Gastroesophageal sphincter (tissue), 4 donors: ENCODE measurements at regions not wholly inside any gene's neighbourhood (a gene's known extent, or its start where the extent isn't known, plus 50 kb on each side); places are given as distances from the start of the nearest gene placed in this dataset.

Experiments used
- ATAC-seq: fragments of 150-250 bp; one replicate; pipeline ENCODE4 v1.9.1; 2016; ENCODE audit warnings: mild to moderate bottlenecking, moderate library complexity
- H3K27ac ChIP-seq, 4 donors: fragments of 200-600 bp; sonication (generic) in 3 of 4; 1 replicate in 3 of 4; 2 replicates in 1 of 4; pipeline ENCODE4 v1.5.1; 2016 to 2019
- H3K27me3 ChIP-seq: fragments of 200-600 bp; sonication (generic); one replicate; pipeline ENCODE4 v1.5.1; 2019
- H3K36me3 ChIP-seq, 2 donors: fragments of 200-600 bp; sonication (generic); one replicate each; pipeline ENCODE4 v1.5.1; 2019; ENCODE audit warnings: control low read depth in 1 of 2
- H3K4me1 ChIP-seq, 3 donors: fragments of 200-600 bp; sonication (generic); 1 replicate in 2 of 3; 2 replicates in 1 of 3; pipeline ENCODE4 v1.5.1; 2016 to 2019; ENCODE audit warnings: control low read depth in 2 of 3
- H3K4me3 ChIP-seq, 2 donors: fragments of 200-600 bp; sonication (generic); one replicate each; pipeline ENCODE4 v1.5.1; 2019; ENCODE audit warnings: mild to moderate bottlenecking in 1 of 2, moderate library complexity in 1 of 2
- H3K9me3 ChIP-seq, 3 donors: fragments of 200-600 bp; sonication (generic); one replicate each; pipeline ENCODE4 v1.5.1; 2017 to 2019; ENCODE audit warnings: control low read depth in 2 of 3
- CTCF ChIP-seq, 4 experiments: fragments of 200-600 bp in 2 of 4; fragments of 450-650 bp in 2 of 4; sonication (generic) in 1 of 4; IDR thresholded peaks; one replicate each; pipeline ENCODE4 v1.5.1; 2017 to 2019; ENCODE audit warnings: antibody characterized with exemption in 4 of 4, mild to moderate bottlenecking in 2 of 4, moderate library complexity in 2 of 4
- EP300 ChIP-seq: sonication (generic); formaldehyde crosslinking; IDR thresholded peaks from one replicate; pipeline ENCODE4 v1.6.1; 2017; ENCODE audit warnings: antibody characterized with exemption, mild to moderate bottlenecking
- POLR2A ChIP-seq, 2 donors: fragments of 450-650 bp; IDR thresholded peaks; one replicate each; pipeline ENCODE4 v1.6.1; 2017; ENCODE audit warnings: antibody characterized with exemption in 2 of 2, mild to moderate bottlenecking in 2 of 2, moderate library complexity in 1 of 2
- POLR2AphosphoS5 ChIP-seq: sonication (generic); formaldehyde crosslinking; IDR thresholded peaks from one replicate; pipeline ENCODE4 v1.6.1; 2017; ENCODE audit warnings: antibody characterized with exemption
- WGBS, 2 donors: methylation state at CpG; one replicate each; pipeline ENCODE4 v1.1.5; 2018; ENCODE audit warnings: low coverage in 1 of 2; 5-methylcytosine and 5-hydroxymethylcytosine counted together

- Histone ChIP-seq H3K36me3 (no peaks in the 10 kb centered on the region), H3K4me1 (no peaks in the 10 kb centered on the region), H3K27me3 (no peaks in the 10 kb centered on the region), H3K27ac (no peak overlapping the region), H3K9me3 (no peaks in the 10 kb centered on the region), H3K4me3 (no peak overlapping the region)
- no peak for ATAC-seq
- 68 to 96% methylated on average over 3 of the region's 3 CpGs for WGBS, 2 donors
- TF ChIP-seq CTCF (IDR thresholded peaks at IDR 0.05), result no peak
- no peak for TF ChIP-seq POLR2A (IDR thresholded peaks at IDR 0.05)
- no peak for TF ChIP-seq POLR2AphosphoS5
- no peak for TF ChIP-seq EP300
Observed at GRCh38 chr5:125776656-125777139, 646.5 kb upstream of the GRAMD2B start.

- Histone ChIP-seq H3K9me3 (no peaks in the 10 kb centered on the region), H3K27me3 (no peaks in the 10 kb centered on the region), H3K4me3 (no peak overlapping the region), H3K36me3 (no peaks in the 10 kb centered on the region), H3K4me1 (no peaks in the 10 kb centered on the region), H3K27ac (no peak overlapping the region)
- 70 to 84% methylated on average over 4 of the region's 4 CpGs for WGBS, 2 donors
- no peak for TF ChIP-seq POLR2AphosphoS5
- TF ChIP-seq CTCF (IDR thresholded peaks at IDR 0.05), result no peak
- TF ChIP-seq EP300, result no peak
- no peak for TF ChIP-seq POLR2A (IDR thresholded peaks at IDR 0.05)
- ATAC-seq, result no peak
Observed at GRCh38 chr5:125778791-125779190, 644.4 kb upstream of the GRAMD2B start.

- Histone ChIP-seq H3K27me3 (no peaks in the 10 kb centered on the region), H3K9me3 (no peaks in the 10 kb centered on the region), H3K27ac (no peak overlapping the region), H3K36me3 (no peaks in the 10 kb centered on the region), H3K4me1 (no peaks in the 10 kb centered on the region), H3K4me3 (no peak overlapping the region)
- TF ChIP-seq POLR2A (IDR thresholded peaks at IDR 0.05) (no peak), EP300 (no peak), CTCF (IDR thresholded peaks at IDR 0.05) (no peak), POLR2AphosphoS5 (no peak)
- ATAC-seq, result no peak
- WGBS, 2 donors, result 81 to 84% methylated on average over 2 of the region's 2 CpGs
Observed at GRCh38 chr5:125785407-125785806, 637.8 kb upstream of the GRAMD2B start.

GRCh38 chr5:125786021-125786420 is 637.2 kb upstream of the GRAMD2B start:
- H3K4me3 ChIP-seq, result no peak overlapping the region
- no peaks in the 10 kb centered on the region for H3K36me3 ChIP-seq
- no peak overlapping the region for H3K27ac ChIP-seq
- no peak for TF ChIP-seq POLR2AphosphoS5
- no peak for TF ChIP-seq CTCF (IDR thresholded peaks at IDR 0.05)
- no peak for TF ChIP-seq EP300
- TF ChIP-seq POLR2A (IDR thresholded peaks at IDR 0.05), result no peak
- no peak for ATAC-seq
- no peaks in the 10 kb centered on the region for H3K4me1 ChIP-seq
- no peaks in the 10 kb centered on the region for H3K9me3 ChIP-seq
- 56 to 67% methylated on average over 2 of the region's 2 CpGs for WGBS, 2 donors
- H3K27me3 ChIP-seq, result no peaks in the 10 kb centered on the region

GRCh38 chr5:125793470-125793869 is 629.7 kb upstream of the GRAMD2B start:
- Histone ChIP-seq H3K4me1 (no peaks in the 10 kb centered on the region), H3K4me3 (no peak overlapping the region), H3K27ac (no peak overlapping the region), H3K36me3 (no peaks in the 10 kb centered on the region), H3K9me3 (no peaks in the 10 kb centered on the region), H3K27me3 (no peaks in the 10 kb centered on the region)
- TF ChIP-seq CTCF (IDR thresholded peaks at IDR 0.05), result no peak
- no peak for TF ChIP-seq POLR2A (IDR thresholded peaks at IDR 0.05)
- no peak for TF ChIP-seq EP300
- no peak for TF ChIP-seq POLR2AphosphoS5
- 80 to 85% methylated on average over 1 of the region's 1 CpG for WGBS, 2 donors
- no peak for ATAC-seq
